NK-92 treated with Interleukin-12 subunit alpha and Interleukin-12 subunit beta, amount 100 ng/mL, for 24 hours (cell line): ENCODE measurements at regions not wholly inside any gene's neighbourhood (a gene's known extent, or its start where the extent isn't known, plus 50 kb on each side); places are given as distances from the start of the nearest gene placed in this dataset.
"Not testable (repeated sequence)": the region's sequence is repeated elsewhere in the genome, so short reads cannot be mapped to it uniquely, and the experiment has no call there.

Experiments used
- DNase-seq: peaks from one replicate; lab custom pipeline; 2025; lab: John Stamatoyannopoulos, UW

DNA sequence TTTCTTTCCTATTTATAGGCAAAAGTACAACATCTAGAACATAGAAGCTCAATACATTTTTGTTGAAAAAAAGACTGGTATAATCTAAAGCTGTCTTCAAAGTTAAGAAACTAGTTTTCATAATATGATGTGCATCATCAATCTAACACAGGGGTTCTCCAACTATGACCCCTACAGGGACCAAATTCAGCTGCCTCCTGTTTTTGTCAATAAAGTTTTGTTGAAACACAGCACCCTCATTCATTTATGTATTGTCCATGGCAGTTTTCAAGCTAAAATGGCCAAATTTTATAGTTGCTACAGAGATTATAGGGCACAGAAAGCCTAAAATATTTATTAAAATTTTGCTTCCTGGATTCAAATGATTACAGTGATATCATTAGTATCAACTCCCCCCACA is 452.9 kb downstream of the CCER1 start:
- DNase-seq: no peak

DNA sequence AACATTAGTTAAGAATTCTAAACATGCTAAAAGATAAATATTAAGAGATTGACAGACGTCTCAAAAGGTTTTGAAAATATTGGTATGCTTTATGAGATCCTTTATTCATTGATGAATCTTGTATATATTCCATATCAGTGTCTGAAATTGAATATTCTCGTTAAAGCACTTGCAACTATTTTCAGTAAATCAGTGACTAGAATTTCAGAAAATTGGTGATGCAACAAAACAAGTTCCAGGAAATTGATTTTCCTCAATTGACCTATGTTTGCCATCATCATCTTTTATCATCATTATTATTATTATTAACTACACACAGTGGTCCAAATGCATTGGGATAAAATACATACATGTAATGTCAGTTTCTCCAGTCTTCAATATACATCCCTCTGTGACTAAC is 453.6 kb downstream of the CCER1 start:
- DNase-seq: no peak

DNA sequence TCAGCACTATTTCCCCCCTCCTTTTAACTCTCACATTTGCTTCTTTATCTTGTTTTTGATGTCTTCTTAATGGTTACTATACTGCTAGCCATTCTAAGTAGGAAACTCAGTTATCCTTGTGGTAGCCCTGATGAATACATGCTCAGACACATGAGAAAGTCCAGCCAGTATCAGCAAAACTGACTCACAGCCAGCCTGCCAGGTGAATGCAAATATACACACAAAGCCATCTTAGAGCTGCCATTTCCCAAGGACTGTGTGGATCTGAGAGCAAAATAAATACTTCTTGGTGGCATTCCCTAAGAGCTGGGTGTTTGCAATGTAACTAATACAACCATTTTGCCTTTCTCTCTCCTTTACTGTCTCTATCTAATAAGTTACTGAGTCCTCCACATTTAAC is 455.2 kb downstream of the CCER1 start:
- no peak for DNase-seq

DNA sequence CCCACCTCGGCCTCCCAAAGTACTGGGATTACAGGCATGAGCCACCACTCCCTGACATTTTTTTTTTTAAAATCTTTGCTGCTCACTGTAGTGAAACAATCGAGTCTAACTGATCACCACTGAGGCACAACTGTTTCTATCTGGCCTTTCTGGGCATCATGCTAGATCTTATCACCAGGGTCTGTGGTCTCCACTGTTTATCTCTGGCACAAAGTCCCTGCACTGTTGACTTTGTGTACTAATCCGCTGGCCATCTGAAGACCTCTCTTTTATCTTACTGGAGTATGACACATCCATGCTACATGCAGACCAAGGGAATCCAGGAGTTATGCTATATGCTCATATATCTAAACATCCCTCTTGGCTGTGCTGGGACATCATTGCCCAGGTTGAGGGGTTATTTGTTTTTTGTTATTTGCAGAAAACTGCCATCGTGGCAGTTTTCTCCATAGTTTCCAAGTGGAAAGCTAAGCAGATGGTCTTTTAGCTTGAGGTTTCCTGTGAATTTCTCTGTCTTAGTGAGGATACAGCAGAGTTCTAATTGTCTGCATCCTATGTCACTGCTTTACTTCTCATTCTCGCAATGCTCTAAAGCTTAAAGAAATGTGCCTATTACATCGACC is 456.9 kb downstream of the CCER1 start:
- DNase-seq: no peak

DNA sequence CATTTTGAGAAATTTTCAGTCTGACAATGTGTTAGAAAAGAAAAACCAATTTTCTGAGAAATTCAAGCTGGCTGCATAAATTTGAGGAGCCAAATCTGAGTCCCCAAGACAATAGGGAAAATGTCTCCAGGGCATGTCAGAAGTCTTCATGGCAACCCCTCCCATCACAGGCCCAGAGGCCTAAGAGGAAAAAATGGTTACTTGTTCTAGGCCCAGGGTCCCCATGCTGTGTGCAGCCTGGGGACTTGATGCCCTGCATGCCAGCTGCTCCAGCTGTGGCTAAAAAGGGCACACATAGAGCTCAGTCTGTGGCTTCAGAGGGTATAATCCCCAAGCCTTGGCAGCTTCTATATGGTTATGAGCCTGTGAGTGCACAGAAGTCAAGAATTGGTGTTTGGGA is 464.6 kb downstream of the CCER1 start:
- DNase-seq: no peak

DNA sequence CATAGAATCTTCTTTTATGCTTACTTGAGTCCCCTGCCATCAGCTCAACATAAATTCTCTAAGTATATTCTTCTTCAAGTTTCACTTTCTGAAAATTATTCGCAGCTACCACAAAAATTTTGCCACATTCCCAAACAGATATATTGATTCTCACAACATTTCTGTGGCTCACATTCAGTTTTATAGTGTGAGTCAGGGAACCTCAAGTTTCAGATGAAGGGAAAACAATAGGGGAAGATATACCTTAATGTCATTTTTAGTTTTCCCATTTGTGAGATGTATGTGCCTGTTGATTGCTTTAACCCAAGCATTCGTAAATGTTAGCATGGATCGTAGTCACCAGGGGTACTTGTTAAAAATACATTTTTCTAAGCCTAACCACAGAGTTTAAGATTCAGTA is 465.8 kb downstream of the CCER1 start:
- DNase-seq: no peak

DNA sequence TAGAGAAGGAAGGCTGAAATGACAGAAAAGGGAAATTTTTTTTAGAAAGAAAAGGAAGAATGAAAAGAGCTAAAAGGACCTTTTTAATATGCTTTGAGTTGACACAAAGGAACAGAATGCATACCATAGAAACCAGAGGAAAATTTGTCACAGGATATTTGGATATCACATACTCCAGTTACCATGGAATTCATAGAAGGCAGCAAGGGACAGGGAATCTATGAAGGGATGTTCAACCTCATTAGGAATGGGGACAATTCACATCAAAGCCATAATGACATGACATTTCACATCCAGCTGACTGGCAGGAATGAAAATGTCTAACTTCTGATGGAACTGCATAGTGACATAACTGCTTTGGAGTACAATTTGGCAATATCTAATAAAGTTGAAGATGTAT is 469.4 kb downstream of the CCER1 start:
- no peak for DNase-seq

DNA sequence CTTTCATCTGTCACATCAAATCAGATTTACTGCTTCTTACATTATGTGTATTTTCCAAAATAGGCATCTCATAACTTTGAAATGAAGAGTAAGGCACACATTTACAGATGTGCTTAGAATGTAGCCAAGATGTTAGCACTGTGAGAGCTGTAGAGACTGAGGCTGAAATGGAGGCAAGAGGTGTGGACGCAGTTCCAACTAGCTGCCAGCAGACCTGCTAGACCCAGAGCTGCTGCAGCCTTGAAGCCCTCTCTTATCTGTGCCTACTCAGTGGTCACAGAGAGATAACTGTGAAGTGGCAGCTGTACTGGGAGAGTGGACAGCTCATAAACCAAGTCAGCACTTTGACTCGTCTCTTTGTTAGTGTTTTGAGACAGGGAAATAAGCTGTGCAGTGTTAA is 470.9 kb downstream of the CCER1 start:
- no peak for DNase-seq

DNA sequence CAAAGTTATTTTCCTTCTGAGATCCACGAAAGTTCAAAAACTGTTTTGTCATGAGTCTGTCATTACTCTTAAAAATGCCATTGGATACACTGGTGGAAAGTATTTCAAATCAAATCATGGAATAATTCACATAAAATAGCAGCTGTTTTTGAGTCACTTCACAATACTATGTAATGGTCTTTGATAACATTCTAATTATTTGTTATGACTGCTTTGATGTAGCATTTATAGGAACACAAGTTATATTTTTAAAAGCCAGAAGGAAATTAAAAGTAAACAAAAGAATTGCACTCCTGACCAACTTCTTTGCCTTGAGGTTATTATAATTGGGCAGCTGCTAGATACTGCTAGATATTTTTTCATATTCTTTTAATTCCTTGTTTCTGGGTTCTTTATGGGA is 473.2 kb downstream of the CCER1 start:
- DNase-seq: no peak

DNA sequence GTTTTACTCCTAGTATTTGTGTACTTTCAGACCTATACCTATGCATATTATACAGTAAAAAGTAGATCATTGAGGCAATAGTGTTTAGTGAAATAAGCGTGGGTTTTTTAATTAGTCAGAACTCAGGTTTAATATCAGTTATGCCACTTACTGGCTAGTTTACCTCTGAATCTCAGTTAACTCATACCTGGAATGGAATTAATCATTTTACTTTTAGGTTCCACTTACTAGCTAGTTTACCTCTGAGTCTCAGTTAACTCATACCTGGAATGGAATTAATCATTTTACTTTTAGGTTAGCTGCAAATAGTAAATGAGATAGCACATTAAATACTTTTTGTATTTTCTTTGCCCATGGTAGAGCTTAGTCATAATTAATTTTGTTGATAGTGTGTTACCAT is 475.7 kb downstream of the CCER1 start:
- no peak for DNase-seq

DNA sequence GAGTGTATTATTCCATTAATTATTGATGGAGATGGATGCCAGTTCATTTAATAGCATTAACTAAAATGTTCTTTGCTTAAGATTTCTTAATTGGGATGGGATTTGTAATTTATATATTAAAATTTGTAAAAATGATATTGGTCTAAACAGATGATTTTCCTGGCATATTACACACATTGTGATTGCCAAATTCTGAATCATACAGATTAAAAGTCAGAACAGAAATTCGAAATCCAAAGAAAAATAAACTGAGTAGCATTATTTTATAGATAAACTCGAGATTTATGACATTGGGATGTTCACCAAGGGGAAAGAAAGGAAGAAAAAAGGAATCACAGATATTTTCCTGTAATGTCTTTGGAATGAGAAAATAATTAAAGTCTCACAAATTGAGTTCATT is 481.1 kb downstream of the CCER1 start:
- DNase-seq: no peak

DNA sequence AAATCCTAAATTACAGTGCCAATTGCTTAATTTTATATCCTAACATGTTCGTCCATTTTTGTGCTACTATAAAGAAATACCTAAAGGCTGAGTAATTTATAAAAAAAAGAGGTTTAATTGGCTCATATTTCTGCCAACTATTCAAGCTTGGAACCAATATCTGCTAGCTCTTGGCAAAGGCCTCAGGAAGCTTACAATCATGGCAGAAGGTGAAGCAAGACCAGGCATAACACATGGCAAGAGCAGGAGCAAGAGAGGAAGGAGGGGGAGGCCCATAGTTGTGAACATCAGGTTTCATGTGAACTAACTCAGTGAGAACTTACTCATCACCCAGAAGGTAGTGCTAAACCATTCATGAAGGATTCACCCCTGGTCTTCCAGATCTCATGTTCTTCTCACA is 494.3 kb downstream of the CCER1 start:
- DNase-seq: no peak

DNA sequence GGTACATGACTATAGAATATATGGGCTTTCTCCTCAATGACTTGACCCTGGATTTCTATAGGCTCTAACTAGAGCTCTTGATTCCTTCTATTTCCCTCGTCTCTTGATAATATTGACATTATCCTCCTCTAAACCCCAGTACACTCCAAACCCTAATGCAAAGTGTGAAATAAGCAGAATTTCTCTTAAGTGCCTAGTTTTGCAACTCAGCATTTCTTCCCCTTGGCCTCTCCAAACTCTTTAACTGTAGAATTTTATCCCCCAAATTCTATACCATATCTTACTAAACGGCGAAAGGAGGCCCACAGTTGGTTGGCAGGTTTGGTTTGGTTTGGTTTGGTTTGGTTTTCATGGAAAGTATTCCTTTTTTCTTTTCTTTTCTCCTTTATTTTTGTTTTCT is 498.7 kb downstream of the CCER1 start:
- no peak for DNase-seq

DNA sequence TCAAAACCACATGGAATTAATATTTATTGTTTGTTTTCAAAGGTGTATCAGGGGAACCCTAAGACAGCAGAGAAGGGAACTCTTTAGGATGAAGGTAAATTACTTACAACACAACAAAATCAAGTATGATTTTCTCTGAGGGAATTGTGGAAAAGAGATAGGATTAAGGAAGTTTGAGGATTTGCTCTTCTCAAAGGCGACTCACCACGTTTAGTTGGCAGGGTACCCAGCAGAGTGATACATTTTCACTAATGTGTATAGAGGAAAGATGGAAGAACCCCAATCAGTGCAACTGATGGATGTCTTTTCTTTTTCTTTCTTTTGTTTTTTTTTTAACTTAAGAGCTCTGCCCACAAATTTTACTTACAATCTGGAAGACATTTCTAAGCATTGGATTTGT is 499.2 kb downstream of the CCER1 start:
- DNase-seq: no peak

DNA sequence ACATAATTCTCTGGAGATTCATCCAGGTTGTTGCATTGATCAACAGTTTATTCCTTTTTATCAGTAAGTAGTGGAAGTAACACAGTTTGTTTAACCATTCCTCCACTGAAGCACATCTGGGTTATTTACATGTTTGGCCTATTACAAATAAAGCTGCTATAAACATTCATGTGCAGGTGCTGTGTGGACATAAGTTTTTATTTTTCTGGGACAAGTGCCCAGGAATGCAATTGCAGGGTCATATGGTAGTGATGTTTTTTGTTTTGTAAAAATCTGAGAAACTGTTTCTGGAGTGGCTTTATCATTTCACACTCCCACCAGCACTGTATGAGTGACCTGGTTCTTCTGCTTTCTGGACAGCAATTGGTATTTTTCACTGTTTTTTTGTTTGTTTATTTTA is 505.4 kb downstream of the CCER1 start:
- DNase-seq: no peak

DNA sequence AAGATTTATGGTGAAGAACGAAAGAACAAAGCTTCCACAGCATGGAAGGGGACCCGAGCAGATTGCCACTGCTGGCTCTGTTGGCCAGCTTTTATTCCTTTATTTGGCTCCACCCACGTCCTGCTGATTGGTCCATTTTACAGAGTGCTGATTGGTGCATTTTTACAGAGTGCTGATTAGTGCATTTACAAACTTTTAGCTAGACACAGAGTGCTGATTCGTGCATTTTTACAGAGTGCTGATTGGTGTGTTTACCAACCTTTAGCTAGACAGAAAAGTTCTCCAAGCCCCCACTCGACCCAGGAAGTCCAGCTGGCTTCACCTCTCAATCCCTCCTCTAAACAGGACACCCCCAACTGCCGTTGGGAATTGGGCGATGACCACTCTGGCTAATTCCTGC is 511.5 kb downstream of the CCER1 start:
- not testable (repeated sequence) for DNase-seq

DNA sequence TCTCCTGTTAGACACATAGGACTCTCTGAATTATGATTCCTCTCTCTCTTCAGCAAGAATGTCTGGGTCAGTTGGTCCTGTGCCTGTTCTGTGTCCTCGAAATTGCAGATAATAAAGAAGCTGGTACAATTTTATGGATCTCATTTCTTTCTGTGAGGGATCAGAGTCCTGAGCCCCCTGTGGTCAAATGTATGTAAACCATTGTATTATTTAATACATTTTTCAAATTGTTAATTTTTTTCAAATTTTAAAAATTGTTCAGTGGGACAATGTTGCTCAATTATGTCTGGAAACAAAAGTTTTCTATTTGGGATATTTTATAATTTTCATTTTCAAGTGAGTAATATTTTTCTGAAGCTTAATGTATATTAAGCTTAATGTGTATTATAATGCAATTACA is 513.5 kb downstream of the CCER1 start:
- DNase-seq: no peak

DNA sequence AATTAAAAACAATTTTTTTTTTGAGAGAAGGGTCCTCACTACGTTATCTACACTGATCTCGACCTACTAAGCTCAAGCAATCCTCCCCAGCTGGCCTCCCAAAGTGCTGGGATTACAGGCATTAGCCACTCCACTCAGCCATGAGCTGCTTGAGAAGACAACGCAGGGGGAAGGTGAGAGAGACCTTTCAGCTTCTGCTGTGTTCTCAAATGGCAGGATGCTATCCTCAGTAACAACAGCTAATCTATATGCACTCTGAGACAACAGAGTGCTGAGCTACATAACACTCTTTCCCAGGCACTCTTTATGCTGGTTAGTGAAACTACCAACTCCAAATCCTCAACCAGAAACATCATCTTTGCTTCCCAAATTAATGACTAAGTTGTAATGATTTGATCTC is 526.1 kb downstream of the CCER1 start:
- no peak for DNase-seq

DNA sequence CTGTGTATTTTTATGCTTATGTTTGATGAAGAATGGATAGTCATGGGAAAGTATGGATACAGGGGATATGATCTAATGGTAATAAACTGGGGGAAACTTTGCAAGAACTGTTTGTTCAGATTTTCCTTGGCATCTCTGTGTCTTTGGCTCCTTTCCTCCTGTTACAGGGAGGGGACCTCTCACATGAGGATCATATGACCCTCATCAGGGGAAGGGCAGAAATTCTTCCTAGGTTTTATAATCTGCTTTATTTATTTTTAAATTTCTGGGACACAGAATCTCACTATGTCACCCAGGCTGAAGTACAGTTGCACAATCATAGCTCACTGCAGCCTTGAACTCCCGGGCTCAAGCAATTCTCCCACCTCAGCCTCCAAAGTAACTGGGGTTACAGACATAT is 526.5 kb downstream of the CCER1 start:
- no peak for DNase-seq

DNA sequence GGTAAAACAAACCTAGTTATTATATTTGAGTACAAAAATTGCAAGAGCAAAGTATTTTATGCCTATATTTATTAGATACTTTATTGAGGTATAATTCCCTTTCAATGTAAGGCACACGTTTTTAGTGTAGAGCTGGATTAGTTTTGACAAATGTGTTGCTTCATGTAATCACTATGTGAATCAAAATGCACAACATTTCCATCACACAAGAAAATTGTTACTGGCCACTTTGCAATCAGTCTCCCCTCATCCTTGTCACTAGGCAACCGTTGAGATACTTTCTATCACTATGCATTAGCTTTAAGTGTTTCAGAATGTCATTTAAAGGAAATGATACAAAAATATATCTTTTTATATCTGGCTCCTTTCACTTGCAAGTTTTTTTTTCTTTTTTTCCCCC is 531.0 kb downstream of the CCER1 start:
- DNase-seq: no peak

DNA sequence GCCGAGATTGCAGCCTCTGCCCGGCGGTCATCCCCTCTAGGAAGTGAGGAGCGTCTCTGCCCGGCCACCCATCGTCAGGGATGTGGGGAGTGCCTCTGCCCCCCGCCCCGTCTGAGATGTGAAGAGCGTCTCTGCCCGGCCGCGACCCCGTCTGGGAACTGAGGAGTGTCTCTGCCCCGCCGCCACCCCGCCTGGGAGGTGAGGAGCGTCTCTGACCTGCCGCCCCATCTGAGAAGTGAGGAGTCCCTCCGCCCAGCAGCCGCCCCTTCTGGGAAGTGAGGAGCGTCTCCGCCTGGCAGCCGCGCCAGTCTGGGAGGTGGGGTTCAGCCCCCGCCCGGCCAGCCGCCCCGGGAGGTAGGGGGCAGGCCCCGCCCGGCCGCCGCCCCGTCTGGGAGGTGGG is 544.0 kb downstream of the CCER1 start:
- no peak for DNase-seq

DNA sequence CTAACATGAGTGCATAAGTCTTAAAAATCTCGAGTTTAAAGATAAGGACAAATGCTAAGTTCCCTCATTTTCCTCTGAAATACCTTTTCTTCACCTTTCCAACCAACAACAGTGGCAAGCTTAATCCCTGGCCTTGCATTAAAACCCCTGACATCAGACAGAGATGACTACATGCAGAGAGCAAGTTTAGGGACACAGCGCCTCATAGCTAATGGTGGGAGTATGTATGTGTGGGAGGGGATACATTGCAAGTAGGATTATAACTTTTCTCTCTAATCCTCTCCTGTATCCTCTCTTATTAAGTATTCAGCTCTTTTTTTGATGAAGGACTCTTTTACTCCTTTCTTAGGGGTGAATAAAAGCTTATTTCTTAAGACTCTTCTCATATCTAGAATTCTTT is 547.1 kb downstream of the CCER1 start:
- no peak for DNase-seq

DNA sequence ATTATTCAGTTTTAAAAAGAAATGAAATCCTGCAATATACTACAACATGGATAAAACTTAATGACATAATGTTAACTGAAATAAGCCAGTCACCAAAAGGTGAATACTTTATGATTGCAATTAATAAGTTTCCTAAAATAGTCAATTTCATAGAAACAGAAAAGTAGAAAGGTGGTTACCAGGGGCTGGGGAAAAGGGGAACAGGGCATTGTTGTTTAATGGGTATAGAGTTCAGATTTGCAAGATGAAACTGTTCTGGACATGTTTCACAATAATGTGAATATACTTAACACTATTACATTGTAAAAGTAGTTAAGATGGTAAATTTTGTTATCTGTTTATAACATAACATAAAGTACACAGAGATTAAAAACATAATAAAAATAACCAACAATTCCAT is 550.9 kb downstream of the CCER1 start:
- no peak for DNase-seq

DNA sequence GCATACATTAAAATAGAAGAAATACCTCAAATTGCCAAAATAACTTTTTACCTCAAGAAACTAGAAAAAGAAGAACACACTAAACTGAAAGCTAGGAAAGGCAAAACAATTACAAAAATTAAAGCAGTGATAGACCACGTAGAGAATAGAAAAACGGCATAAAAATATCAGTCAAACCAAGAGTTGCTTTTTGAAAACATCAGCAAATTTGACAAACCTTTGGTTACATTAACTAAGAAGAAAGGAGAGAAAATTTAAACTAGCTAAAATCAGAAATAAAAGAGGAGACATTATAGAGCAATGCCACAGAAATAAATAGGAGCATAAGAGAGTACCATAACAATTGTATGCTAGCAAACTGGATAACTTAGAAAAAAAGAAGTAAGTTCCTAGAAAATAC is 553.8 kb downstream of the CCER1 start:
- DNase-seq: no peak

DNA sequence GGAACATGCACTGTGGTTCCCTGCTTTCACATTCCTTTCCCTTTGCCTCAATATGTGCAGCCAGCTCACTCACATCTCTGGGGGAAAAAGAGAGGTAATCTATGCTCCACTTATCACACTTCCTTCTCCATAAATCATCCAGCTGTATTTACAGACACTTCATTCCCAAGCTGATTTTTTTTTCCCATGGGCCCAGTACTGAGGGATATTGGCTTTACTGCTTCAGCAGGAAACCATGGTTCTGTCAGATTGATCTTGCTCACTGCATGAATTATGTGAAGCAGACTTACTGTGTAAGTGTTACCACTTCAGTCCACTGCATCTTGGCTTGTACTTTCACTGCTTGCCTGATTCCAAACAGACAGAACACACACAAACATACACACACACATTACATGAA is 555.6 kb downstream of the CCER1 start:
- no peak for DNase-seq
